Ammon's horn (tissue), 1 donor: ENCODE measurements at regions not wholly inside any gene's neighbourhood (a gene's known extent, or its start where the extent isn't known, plus 50 kb on each side); places are given as distances from the start of the nearest gene placed in this dataset.

ENCODE experiments used
- DNase-seq: peaks from one replicate; pipeline ENCODE4 v3.0.0-alpha.2; 2016; ENCODE audit warnings: low spot score

GRCh38 chr6:165913676-165914570 lies 250.9 kb upstream of the PDE10A start:
- no peak for DNase-seq

GRCh38 chr6:165910184-165910966 lies 247.3 kb upstream of the PDE10A start:
- DNase-seq: peak; percentile 27

GRCh38 chr6:165906736-165907135 lies 243.7 kb upstream of the PDE10A start:
- DNase-seq: no peak

GRCh38 chr6:165905744-165906143 lies 242.7 kb upstream of the PDE10A start:
- DNase-seq: no peak

- no peak for DNase-seq
Measured at GRCh38 chr6:165900970-165901369, 237.9 kb upstream of the PDE10A start.

- DNase-seq: no peak
Measured at GRCh38 chr6:165899611-165900010, 236.6 kb upstream of the PDE10A start.

- DNase-seq: no peak
Measured at GRCh38 chr6:165895421-165896165, 232.6 kb upstream of the PDE10A start.

- no peak for DNase-seq
Measured at GRCh38 chr6:165894171-165894825, 231.3 kb upstream of the PDE10A start.

GRCh38 chr6:165893431-165893830 lies 230.4 kb upstream of the PDE10A start:
- no peak for DNase-seq

GRCh38 chr6:165891320-165891719 lies 228.3 kb upstream of the PDE10A start:
- DNase-seq: no peak

GRCh38 chr6:165890404-165890735 lies 227.3 kb upstream of the PDE10A start:
- DNase-seq: no peak

- DNase-seq: peak; percentile 46
Measured at GRCh38 chr6:165889636-165890403, 226.8 kb upstream of the PDE10A start.

- DNase-seq: no peak
Measured at GRCh38 chr6:165886169-165886568, 223.1 kb upstream of the PDE10A start.

GRCh38 chr6:165884813-165885765 lies 222.0 kb upstream of the PDE10A start:
- DNase-seq: peak; percentile 85

- no peak for DNase-seq
Measured at GRCh38 chr6:165883851-165884640, 221.0 kb upstream of the PDE10A start.

GRCh38 chr6:165881806-165882205 lies 218.8 kb upstream of the PDE10A start:
- no peak for DNase-seq

GRCh38 chr6:165880686-165881085 lies 217.6 kb upstream of the PDE10A start:
- peak; percentile 25 for DNase-seq

GRCh38 chr6:165877773-165878172 lies 214.7 kb upstream of the PDE10A start:
- no peak for DNase-seq

- DNase-seq: no peak
Measured at GRCh38 chr6:165877192-165877591, 214.2 kb upstream of the PDE10A start.
